Esophagus muscularis mucosa (tissue), 4 donors: ENCODE measurements at regions not wholly inside any gene's neighbourhood (a gene's known extent, or its start where the extent isn't known, plus 50 kb on each side); places are given as distances from the start of the nearest gene placed in this dataset.

Source experiments
- EP300 ChIP-seq: sonication (generic); formaldehyde crosslinking; IDR thresholded peaks from one replicate; pipeline ENCODE4 v1.6.1; 2017; ENCODE audit warnings: antibody characterized with exemption
- POLR2A ChIP-seq: fragments of 450-650 bp; IDR thresholded peaks from one replicate; pipeline ENCODE4 v1.6.1; 2017; ENCODE audit warnings: antibody characterized with exemption, moderate library complexity, mild to moderate bottlenecking, low read depth
- POLR2AphosphoS5 ChIP-seq, 2 donors: sonication (generic); formaldehyde crosslinking; IDR thresholded peaks; one replicate each; pipeline ENCODE4 v1.6.1; 2017; ENCODE audit warnings: antibody characterized with exemption in 2 of 2
- TF ChIP-seq, protein P1 (sequence below), 3 experiments: fragments of 200-600 bp in 2 of 3; fragments of 450-650 bp in 1 of 3; sonication (generic) in 2 of 3; IDR thresholded peaks; one replicate each; pipeline ENCODE4 v1.5.1; 2017 to 2019; ENCODE audit warnings: antibody characterized with exemption in 3 of 3, mild to moderate bottlenecking in 2 of 3, moderate library complexity in 1 of 3

DNA sequence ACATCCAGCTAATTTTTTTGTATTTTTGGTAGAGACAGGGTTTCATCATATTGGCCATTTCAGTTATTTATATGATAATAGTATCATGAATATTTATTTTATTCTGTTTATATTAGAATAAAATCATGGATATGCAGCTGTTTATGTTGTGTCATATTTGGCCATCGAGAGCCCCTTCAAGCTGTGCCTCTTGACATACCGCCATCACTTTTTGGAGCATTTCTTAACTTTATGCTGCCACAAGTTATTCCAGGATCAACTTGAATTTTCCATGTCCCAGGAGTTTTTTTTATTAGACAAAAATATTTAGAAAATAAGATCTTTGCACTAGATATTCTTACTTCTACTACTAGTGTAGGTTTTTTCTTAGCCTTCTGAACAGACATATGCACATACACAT, 1067.0 kb upstream of the LRRTM3 start:
- TF ChIP-seq EP300 (no peak), POLR2A (no peak), POLR2AphosphoS5 (IDR thresholded peaks at IDR 0.05) (no peak)
- TF ChIP-seq, protein P1, sequence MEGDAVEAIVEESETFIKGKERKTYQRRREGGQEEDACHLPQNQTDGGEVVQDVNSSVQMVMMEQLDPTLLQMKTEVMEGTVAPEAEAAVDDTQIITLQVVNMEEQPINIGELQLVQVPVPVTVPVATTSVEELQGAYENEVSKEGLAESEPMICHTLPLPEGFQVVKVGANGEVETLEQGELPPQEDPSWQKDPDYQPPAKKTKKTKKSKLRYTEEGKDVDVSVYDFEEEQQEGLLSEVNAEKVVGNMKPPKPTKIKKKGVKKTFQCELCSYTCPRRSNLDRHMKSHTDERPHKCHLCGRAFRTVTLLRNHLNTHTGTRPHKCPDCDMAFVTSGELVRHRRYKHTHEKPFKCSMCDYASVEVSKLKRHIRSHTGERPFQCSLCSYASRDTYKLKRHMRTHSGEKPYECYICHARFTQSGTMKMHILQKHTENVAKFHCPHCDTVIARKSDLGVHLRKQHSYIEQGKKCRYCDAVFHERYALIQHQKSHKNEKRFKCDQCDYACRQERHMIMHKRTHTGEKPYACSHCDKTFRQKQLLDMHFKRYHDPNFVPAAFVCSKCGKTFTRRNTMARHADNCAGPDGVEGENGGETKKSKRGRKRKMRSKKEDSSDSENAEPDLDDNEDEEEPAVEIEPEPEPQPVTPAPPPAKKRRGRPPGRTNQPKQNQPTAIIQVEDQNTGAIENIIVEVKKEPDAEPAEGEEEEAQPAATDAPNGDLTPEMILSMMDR (IDR thresholded peaks at IDR 0.05) = no peak
